ENCODE measurements at regions not wholly inside any gene's neighbourhood (a gene's known extent, or its start where the extent isn't known, plus 50 kb on each side); places are given as distances from the start of the nearest gene placed in this dataset.

DNA sequence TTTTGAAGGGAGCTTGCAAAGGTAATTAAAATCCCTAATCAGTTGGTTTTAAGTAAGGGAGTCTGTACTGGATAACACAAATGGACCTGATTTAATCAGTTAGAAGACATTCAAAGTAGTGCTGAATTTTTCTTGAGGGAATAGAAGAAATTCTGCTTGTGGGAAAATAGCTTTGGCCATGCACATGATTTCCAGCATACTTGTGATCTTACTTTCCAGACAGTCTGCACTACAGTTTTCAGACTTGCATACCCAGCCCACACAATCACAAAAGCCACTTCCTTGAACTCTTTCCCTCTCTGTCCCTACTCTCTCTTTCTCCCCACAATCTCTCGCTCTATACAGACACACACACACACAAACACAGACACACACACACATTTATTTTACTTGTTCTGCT lies 852.1 kb downstream of the PLA2G4A start:
- TF ChIP-seq POLR2AphosphoS5 (IDR thresholded peaks at IDR 0.05) (no peak), POLR2A (IDR thresholded peaks at IDR 0.05) (no peak)
- TF ChIP-seq, protein P1, sequence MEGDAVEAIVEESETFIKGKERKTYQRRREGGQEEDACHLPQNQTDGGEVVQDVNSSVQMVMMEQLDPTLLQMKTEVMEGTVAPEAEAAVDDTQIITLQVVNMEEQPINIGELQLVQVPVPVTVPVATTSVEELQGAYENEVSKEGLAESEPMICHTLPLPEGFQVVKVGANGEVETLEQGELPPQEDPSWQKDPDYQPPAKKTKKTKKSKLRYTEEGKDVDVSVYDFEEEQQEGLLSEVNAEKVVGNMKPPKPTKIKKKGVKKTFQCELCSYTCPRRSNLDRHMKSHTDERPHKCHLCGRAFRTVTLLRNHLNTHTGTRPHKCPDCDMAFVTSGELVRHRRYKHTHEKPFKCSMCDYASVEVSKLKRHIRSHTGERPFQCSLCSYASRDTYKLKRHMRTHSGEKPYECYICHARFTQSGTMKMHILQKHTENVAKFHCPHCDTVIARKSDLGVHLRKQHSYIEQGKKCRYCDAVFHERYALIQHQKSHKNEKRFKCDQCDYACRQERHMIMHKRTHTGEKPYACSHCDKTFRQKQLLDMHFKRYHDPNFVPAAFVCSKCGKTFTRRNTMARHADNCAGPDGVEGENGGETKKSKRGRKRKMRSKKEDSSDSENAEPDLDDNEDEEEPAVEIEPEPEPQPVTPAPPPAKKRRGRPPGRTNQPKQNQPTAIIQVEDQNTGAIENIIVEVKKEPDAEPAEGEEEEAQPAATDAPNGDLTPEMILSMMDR (IDR thresholded peaks at IDR 0.05 in 8 of 11, conservative IDR thresholded peaks at IDR 0.05 in 3 of 11): no peak
